HG03175 (cell line): ENCODE measurements at regions not wholly inside any gene's neighbourhood (a gene's known extent, or its start where the extent isn't known, plus 50 kb on each side); places are given as distances from the start of the nearest gene placed in this dataset.
"Not testable (repeated sequence)": the region's sequence is repeated elsewhere in the genome, so short reads cannot be mapped to it uniquely, and the experiment has no call there.

Experiments
- ATAC-seq: cut with Tn5 transposase; IDR thresholded peaks from one replicate; pipeline ENCODE4 v1.9.1; 2021; ENCODE audit warnings: mild to moderate bottlenecking, moderate library complexity; ENCODE audit not compliant: unreplicated experiment

DNA sequence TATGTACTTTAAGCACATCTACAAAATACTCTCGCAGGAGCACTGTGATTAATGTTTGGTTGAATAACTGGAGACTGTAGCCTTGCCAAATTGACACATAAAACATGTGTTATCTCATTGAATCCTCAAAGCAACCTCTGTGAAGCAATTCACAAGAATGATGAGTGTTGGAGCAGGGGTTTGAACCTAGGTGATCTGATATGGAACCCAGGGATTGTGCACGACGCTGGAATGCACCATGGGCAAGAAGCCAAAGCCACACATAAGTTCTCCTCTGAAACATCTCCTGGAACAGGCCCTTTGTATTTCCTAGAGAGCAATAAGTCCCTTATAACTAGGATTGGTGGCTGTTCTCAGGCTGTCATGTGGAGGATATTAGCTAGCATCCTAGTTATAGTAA is 124.6 kb upstream of the IVNS1ABP start:
- no peak for ATAC-seq

- no peak for ATAC-seq
Measured at GRCh38 chr1:185440877-185441276, 123.8 kb upstream of the IVNS1ABP start.

DNA sequence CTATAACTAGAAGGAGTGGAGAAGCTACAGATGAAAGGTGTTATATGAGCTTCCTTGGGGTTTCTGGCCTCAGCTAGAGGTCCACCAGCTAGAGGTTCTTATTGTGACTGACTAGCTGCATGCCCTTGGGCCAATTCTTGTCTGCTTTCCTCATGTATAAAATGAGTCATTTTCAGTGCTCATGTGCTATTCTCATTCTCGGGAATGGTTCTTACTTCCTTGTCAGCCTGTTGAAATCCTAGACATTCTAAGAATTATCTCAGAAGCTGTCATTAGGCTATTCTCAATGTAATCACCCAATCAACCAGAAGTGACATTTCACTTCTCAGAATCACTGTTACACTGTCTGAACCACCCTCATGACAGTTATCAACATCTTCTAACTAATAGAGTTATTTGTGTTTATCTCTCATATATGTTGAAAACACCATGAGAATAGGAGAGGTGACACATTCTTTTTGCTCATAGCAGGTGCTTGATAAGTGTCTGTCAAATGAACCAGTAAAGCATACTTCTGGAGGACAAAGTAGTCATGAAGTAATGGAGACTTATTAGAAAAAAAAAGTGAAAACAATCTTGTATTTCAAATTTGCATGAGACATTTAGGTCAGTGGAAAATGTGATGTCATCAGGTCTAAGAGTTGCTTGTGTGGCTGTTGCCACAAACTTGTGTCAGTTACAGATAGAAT is 122.8 kb upstream of the IVNS1ABP start:
- ATAC-seq: peak; percentile 75

DNA sequence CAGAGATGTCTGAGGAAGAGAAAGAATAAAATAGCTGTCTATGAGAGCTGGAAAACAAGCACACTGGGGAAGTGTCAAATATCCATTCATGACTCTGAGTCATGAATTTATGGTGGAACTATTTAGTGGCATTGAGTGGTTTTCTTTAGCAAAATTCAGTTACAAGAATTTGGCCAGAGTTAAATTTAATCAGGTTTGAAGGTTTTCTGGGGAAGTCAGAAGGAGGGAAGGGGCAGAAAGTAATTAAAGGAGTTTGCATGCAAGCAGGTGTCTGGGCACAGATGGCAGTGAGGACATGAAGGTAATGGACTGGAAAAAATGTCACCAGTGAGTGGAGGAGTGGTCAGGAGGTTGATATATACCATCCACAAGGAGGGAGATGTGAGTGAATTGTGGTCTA is 121.9 kb upstream of the IVNS1ABP start:
- no peak for ATAC-seq

- no peak for ATAC-seq
Measured at GRCh38 chr1:185435696-185436379, 118.8 kb upstream of the IVNS1ABP start.

DNA sequence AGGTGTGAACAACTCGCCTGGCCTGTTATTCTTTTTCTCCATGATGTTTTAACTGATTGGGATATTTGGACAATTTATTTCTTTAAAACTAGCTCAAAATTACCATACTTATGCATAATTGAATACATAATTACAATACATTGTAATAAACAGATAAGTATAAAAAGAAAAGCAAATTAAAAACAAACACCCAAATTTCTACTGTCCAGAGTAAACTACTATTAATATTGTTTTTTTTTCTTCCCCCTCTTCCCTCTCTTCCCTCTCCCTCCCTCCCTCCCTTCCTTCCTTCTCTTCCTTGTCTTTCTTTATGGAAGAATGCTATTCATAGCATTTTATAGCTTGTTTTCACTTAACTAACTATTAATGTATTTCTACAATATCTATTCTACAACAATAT is 117.7 kb upstream of the IVNS1ABP start:
- no peak for ATAC-seq

DNA sequence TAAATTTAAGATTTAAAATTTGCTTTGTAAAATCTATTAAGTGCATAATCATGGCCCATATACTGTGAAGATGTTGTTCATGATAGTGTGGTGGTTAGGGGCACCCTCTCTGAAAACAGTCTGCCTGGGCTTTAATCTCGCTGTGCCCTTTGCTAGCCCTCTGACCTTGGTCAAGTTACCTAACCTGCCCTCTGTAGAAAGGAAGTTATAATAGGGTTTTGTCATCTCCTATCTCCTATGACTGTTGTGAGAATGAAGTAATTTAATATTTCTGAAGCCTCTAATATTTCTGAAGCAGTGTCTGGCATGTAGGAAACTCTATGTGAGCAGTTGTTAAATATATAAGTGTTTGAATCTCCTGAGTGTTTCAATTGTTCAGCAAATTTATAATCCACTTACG is 116.6 kb upstream of the IVNS1ABP start:
- ATAC-seq: no peak

DNA sequence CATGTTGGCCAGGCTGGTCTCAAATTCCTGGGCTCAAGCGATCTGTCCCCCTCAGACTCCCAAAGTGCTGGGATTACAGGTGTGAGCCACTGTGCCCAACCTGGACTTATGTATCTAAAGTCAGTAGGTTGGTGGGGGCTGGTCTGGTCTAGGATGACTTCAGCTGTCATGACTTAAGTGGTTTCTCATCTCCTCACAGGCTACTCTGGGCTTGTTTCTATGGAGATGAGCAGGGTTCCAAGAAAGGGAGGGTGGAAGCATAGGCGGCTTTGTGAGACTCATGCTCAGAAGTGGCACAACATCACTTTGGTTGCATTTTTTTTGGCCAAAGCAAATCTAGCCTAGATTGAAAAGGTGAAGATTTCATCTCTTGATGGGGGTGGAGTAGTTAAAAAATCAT is 115.9 kb upstream of the IVNS1ABP start:
- ATAC-seq: no peak

- no peak for ATAC-seq
Measured at GRCh38 chr1:185431612-185432011, 114.6 kb upstream of the IVNS1ABP start.

GRCh38 chr1:185429668-185430067 is 112.6 kb upstream of the IVNS1ABP start:
- ATAC-seq: not testable (repeated sequence)

GRCh38 chr1:185427776-185428175 is 110.7 kb upstream of the IVNS1ABP start:
- no peak for ATAC-seq

GRCh38 chr1:185427264-185427663 is 110.2 kb upstream of the IVNS1ABP start:
- ATAC-seq: no peak

GRCh38 chr1:185426848-185427247 is 109.8 kb upstream of the IVNS1ABP start:
- ATAC-seq: no peak

- ATAC-seq: no peak
Measured at GRCh38 chr1:185425163-185425562, 108.1 kb upstream of the IVNS1ABP start.

GRCh38 chr1:185421485-185422107 is 104.6 kb upstream of the IVNS1ABP start:
- no peak for ATAC-seq

GRCh38 chr1:185420588-185421081 is 103.6 kb upstream of the IVNS1ABP start:
- ATAC-seq: no peak

- ATAC-seq: no peak
Measured at GRCh38 chr1:185419718-185420117, 102.7 kb upstream of the IVNS1ABP start.

DNA sequence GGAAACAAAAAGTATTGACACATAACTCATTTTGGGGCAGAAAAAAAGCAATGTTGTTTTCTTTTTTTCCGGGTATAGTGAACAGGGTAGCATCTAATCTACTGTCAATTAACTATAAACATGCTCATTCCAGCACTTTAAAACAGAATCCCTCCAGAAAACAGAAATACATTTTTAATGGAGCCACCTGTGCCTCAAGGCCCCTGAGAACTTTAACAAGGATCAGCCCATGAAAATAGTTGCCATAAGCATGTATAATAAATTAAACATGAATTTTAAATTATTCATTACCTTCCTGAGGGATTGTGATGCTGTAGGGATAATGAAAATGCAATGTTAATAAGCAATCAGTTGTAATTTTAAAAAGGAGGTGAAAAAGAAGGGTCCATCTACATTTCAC is 101.4 kb upstream of the IVNS1ABP start:
- ATAC-seq: no peak

DNA sequence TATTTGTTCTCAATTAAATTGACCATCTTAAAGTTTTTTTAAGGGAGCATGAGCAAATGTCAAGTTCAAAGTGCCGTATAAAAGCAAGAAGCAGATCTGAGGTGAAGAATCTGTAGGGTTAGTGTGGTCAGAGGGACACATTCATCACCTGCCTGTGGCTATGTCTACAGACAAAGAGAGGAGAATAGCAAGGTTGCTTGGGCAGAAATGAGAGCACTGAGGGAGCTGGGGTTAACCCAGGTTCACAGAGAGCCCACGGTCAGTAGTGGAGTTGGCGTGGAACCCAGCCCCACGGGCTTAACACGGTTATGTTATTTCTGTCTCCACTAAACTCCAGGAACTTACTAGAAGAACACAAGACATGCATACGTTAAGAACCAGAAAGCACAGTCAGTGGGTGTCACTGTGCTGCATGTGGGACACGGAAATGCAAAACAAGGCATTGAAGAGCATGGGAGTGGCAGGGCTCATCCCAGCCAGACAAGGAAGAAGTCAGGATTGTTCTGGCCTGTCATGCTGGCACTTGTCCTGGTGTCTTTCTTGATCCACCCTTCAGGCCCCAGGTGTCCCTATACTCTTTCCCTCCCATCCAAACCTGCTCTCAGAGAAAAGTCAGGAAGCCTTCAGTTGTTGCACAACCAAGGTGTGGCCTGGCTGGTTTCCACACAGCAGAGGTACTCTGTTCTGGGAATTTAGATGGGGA is 95.5 kb upstream of the IVNS1ABP start:
- no peak for ATAC-seq

- ATAC-seq: no peak
Measured at GRCh38 chr1:185409763-185410528, 92.9 kb upstream of the IVNS1ABP start.

DNA sequence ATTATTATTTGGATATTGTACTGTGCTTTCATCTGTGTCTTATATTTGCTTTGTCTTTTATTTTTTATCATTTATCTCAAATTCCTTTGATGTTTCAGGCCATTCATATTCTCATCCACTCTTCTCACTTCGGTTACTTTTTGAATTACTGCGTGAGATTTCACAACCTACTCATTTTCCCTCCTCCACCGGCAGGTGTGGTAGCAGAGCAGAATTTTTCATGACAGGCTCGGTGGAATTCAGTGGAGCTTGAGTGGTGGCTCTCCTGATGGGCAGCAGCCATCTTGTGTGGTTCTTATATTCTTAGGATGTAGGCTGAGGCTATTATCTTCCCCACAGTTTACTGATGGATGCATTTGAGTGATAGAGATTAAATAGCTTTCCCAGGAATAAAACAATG is 92.3 kb upstream of the IVNS1ABP start:
- ATAC-seq: no peak
